DMS53 (cell line): ENCODE measurements at regions not wholly inside any gene's neighbourhood (a gene's known extent, or its start where the extent isn't known, plus 50 kb on each side); places are given as distances from the start of the nearest gene placed in this dataset.

Experiments used
- DNase-seq: peaks from one replicate; lab custom pipeline; 2025; lab: John Stamatoyannopoulos, UW

GRCh38 chr2:17068021-17068420 is 402.4 kb upstream of the CYRIA start:
- DNase-seq = peak; percentile 13

GRCh38 chr2:17065536-17065935 is 399.9 kb upstream of the CYRIA start:
- DNase-seq = no peak

- no peak for DNase-seq
Measured at GRCh38 chr2:17061028-17061427, 395.4 kb upstream of the CYRIA start.

GRCh38 chr2:17059458-17059857 is 393.8 kb upstream of the CYRIA start:
- peak; percentile 50 for DNase-seq

GRCh38 chr2:17058772-17059402 is 393.3 kb upstream of the CYRIA start:
- DNase-seq = peak; percentile 32

- no peak for DNase-seq
Measured at GRCh38 chr2:17057109-17058017, 391.7 kb upstream of the CYRIA start.

- no peak for DNase-seq
Measured at GRCh38 chr2:17056236-17056635, 390.6 kb upstream of the CYRIA start.

- DNase-seq = no peak
Measured at GRCh38 chr2:17052001-17052400, 386.4 kb upstream of the CYRIA start.

- DNase-seq = no peak
Measured at GRCh38 chr2:17051538-17051937, 385.9 kb upstream of the CYRIA start.

GRCh38 chr2:17043173-17043572 is 377.5 kb upstream of the CYRIA start:
- no peak for DNase-seq

- DNase-seq = peak; percentile 1
Measured at GRCh38 chr2:17036361-17036760, 370.7 kb upstream of the CYRIA start.

GRCh38 chr2:17035010-17035409 is 369.4 kb upstream of the CYRIA start:
- DNase-seq = peak; percentile 24

- no peak for DNase-seq
Measured at GRCh38 chr2:17030047-17030446, 364.4 kb upstream of the CYRIA start.

GRCh38 chr2:17012297-17012696 is 346.7 kb upstream of the CYRIA start:
- DNase-seq = no peak

- DNase-seq = no peak
Measured at GRCh38 chr2:17010104-17010503, 344.5 kb upstream of the CYRIA start.

- DNase-seq = no peak
Measured at GRCh38 chr2:17000184-17000482, 334.5 kb upstream of the CYRIA start.

GRCh38 chr2:16999347-17000183 is 333.9 kb upstream of the CYRIA start:
- DNase-seq = no peak

- DNase-seq = no peak
Measured at GRCh38 chr2:16978301-16978700, 312.7 kb upstream of the CYRIA start.

- no peak for DNase-seq
Measured at GRCh38 chr2:16974688-16975087, 309.1 kb upstream of the CYRIA start.

GRCh38 chr2:16973586-16974286 is 308.1 kb upstream of the CYRIA start:
- no peak for DNase-seq

GRCh38 chr2:16972276-16972675 is 306.6 kb upstream of the CYRIA start:
- DNase-seq = no peak

GRCh38 chr2:16971722-16972234 is 306.1 kb upstream of the CYRIA start:
- DNase-seq = peak; percentile 7
